ENCODE measurements at regions not wholly inside any gene's neighbourhood (a gene's known extent, or its start where the extent isn't known, plus 50 kb on each side); places are given as distances from the start of the nearest gene placed in this dataset.

GRCh38 chr11:97637701-97638100 lies 1247.9 kb downstream of the JRKL start:
- BruUV-seq (replicated peaks) = no TSS peak
- Histone ChIP-seq H3K9ac (ENCODE audit: insufficient read depth in 1 of 2, low read depth in 2 of 2, low read length in 2 of 2) (no peak overlapping the region), H3K9me3 (replicated peaks; ENCODE audit: control insufficient read depth, insufficient read depth, low read depth, low read length) (no peaks in the 10 kb centered on the region), H3K9me1 (ENCODE audit: control insufficient read depth, insufficient read depth, low read length) (no peaks in the 10 kb centered on the region), H3K36me3 (ENCODE audit: control insufficient read depth, insufficient read depth, low read length) (no peaks in the 10 kb centered on the region), H3K4me2 (ENCODE audit: insufficient read depth, low read length) (no peak overlapping the region), H2AFZ (ENCODE audit: low read depth, low read length) (no peak overlapping the region), H3K4me3 (no peak overlapping the region), H3K79me2 (ENCODE audit: control insufficient read depth, insufficient read depth, low read length) (no peaks in the 10 kb centered on the region), H3K4me1 (replicated peaks in 1 of 2; ENCODE audit: control insufficient read depth in 2 of 2, insufficient read depth in 2 of 2, low read length in 2 of 2) (no peaks in the 10 kb centered on the region), H4K20me1 (replicated peaks; ENCODE audit: control insufficient read depth, insufficient read depth, low read length) (no peaks in the 10 kb centered on the region), H3K27ac (ENCODE audit: extremely low read depth, low read depth, low read length) (no peak overlapping the region), H3K27me3 (ENCODE audit: control insufficient read depth in 2 of 2, insufficient read depth in 2 of 2, low read length in 2 of 2) (no peaks in the 10 kb centered on the region)
- FAIRE-seq (no peak), ATAC-seq (no peak), DNase-seq (ENCODE audit: extremely low read depth in 1 of 4, low spot score in 3 of 4) (no peak)
- intact Hi-C loops (cut with micrococcal nuclease) = no loop called here
- ChIA-PET CTCF (ENCODE audit: low intra/inter-chr PET ratio) (no interaction called here), POLR2A (no interaction called here)
- TF ChIP-seq RBM39 (optimal IDR thresholded peaks at IDR 0.05; ENCODE audit: low read depth, low read length) = no peak
- TF ChIP-seq ARID3A (IDR thresholded peaks at IDR 0.05; ENCODE audit: borderline replicate concordance, low read depth, low read length) = no peak
- no peak for TF ChIP-seq ZNF707 (CRISPR knock-in tag; conservative IDR thresholded peaks at IDR 0.05)
- no peak for TF ChIP-seq GTF3C2 (IDR thresholded peaks at IDR 0.05; ENCODE audit: borderline replicate concordance, extremely low read depth, insufficient read length)
- TF ChIP-seq SMARCB1 (IDR thresholded peaks at IDR 0.05; ENCODE audit: insufficient read length, low read depth) = no peak
- TF ChIP-seq SIN3B (IDR thresholded peaks at IDR 0.05; ENCODE audit: low read depth) = no peak
- TF ChIP-seq JUN (IDR thresholded peaks at IDR 0.05; ENCODE audit: borderline replicate concordance, low read depth, low read length) = no peak
- TF ChIP-seq JUN (CRISPR knock-in tag; IDR thresholded peaks at IDR 0.05; ENCODE audit: borderline replicate concordance) = no peak
- in situ Hi-C loops (cut with MboI) = no loop called here

Data from K562 (cell line).